ENCODE measurements at regions not wholly inside any gene's neighbourhood (a gene's known extent, or its start where the extent isn't known, plus 50 kb on each side); places are given as distances from the start of the nearest gene placed in this dataset.
A peak's percentile ranks its signal among the peaks of the same experiment; 100 is the strongest.

GRCh38 chr9:99579964-99580363 lies 241.7 kb upstream of the NR4A3 start:
- peak overlapping the region in 2 of 4 donors; percentile 5 to 28 for H3K27ac ChIP-seq
- TF ChIP-seq POLR2AphosphoS5 (IDR thresholded peaks at IDR 0.05), result no peak
- no peak for TF ChIP-seq POLR2A (IDR thresholded peaks at IDR 0.05)
- no peak for TF ChIP-seq CTCF (IDR thresholded peaks at IDR 0.05)
- no peak for TF ChIP-seq EP300 (IDR thresholded peaks at IDR 0.05)
- H3K4me1 ChIP-seq, result no peaks in the 10 kb centered on the region
- H3K27me3 ChIP-seq, result no peaks in the 10 kb centered on the region
- no peaks in the 10 kb centered on the region for H3K9me3 ChIP-seq
- WGBS, 2 donors, result 73 to 85% methylated on average over 4 of the region's 4 CpGs
- ATAC-seq (ENCODE audit: low FRiP score in 2 of 2) (peak; percentile 41 to 74), DNase-seq (peak in 1 of 2 donors; percentile 23)
- no peak overlapping the region for H3K4me3 ChIP-seq
- no peaks in the 10 kb centered on the region for H3K36me3 ChIP-seq

- no peak for ATAC-seq (ENCODE audit: low FRiP score in 2 of 2)
- Histone ChIP-seq H3K36me3 (no peaks in the 10 kb centered on the region), H3K9me3 (no peaks in the 10 kb centered on the region), H3K27me3 (no peaks in the 10 kb centered on the region), H3K4me3 (no peak overlapping the region), H3K27ac (no peak overlapping the region), H3K4me1 (no peaks in the 10 kb centered on the region)
- TF ChIP-seq CTCF (IDR thresholded peaks at IDR 0.05), result no peak
- no peak for TF ChIP-seq POLR2A (IDR thresholded peaks at IDR 0.05)
- no peak for TF ChIP-seq EP300 (IDR thresholded peaks at IDR 0.05)
- no peak for TF ChIP-seq POLR2AphosphoS5 (IDR thresholded peaks at IDR 0.05)
- 76 to 82% methylated on average over 6 of the region's 6 CpGs for WGBS, 2 donors
- no peak for DNase-seq
These were observed 238.9 kb upstream of the NR4A3 start for GRCh38 chr9:99582814-99583213.

DNA sequence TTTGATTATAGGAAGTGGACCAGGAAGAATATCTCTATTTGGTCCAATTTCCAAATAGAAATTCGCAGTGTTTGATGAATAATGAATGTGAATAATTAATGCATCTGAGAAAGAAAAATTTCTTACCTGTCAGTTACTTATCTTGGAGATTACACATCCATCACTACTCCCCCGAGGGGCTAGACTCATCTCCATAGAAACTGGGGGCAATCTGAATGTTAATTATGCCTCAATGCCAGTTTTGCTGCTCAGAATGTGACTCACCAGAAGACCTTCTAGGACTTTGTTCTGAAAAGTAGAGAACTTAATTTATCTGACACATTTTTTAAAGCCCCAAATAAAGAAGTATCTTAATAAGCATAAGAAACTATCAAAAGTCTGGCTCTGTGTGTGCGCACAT lies 233.4 kb upstream of the NR4A3 start:
- no peak for ATAC-seq (ENCODE audit: low FRiP score in 2 of 2)
- H3K27me3 ChIP-seq, result no peaks in the 10 kb centered on the region
- no peaks in the 10 kb centered on the region for H3K36me3 ChIP-seq
- WGBS, 2 donors, result 90 to 93% methylated on average over 3 of the region's 3 CpGs
- H3K27ac ChIP-seq, result no peak overlapping the region
- no peak for DNase-seq
- TF ChIP-seq POLR2AphosphoS5 (IDR thresholded peaks at IDR 0.05) (no peak), POLR2A (IDR thresholded peaks at IDR 0.05) (no peak), EP300 (IDR thresholded peaks at IDR 0.05) (no peak), CTCF (IDR thresholded peaks at IDR 0.05) (no peak)
- H3K9me3 ChIP-seq, result no peaks in the 10 kb centered on the region
- H3K4me3 ChIP-seq, result no peak overlapping the region
- no peaks in the 10 kb centered on the region for H3K4me1 ChIP-seq

DNA sequence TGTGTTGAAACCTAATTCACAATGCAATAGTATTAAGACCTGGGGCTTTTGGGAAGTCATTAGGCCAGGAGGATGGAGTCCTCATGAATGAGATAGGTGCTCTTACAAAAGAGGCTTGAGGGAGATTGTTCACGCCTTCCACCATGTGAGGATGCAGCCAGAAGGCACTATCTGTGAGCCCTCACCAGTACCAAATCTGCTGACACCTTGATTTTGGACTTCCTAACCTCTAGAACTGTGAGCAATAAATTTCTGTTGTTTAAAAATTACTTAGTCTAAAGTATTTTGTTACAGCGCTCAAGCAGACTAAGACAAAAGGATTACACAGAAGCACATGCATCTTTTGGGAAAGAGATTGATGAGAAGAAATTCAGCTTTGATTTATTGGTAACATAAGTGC lies 232.9 kb upstream of the NR4A3 start:
- H3K36me3 ChIP-seq, result no peaks in the 10 kb centered on the region
- H3K4me3 ChIP-seq, result no peak overlapping the region
- no peaks in the 10 kb centered on the region for H3K27me3 ChIP-seq
- ATAC-seq (ENCODE audit: low FRiP score in 2 of 2) (no peak), DNase-seq (no peak)
- no peaks in the 10 kb centered on the region for H3K4me1 ChIP-seq
- no peaks in the 10 kb centered on the region for H3K9me3 ChIP-seq
- no peak overlapping the region for H3K27ac ChIP-seq
- TF ChIP-seq POLR2A (IDR thresholded peaks at IDR 0.05), result no peak
- no peak for TF ChIP-seq EP300 (IDR thresholded peaks at IDR 0.05)
- no peak for TF ChIP-seq CTCF (IDR thresholded peaks at IDR 0.05)
- TF ChIP-seq POLR2AphosphoS5 (IDR thresholded peaks at IDR 0.05), result no peak
- WGBS, 2 donors, result 94 to 98% methylated on average over 2 of the region's 2 CpGs

DNA sequence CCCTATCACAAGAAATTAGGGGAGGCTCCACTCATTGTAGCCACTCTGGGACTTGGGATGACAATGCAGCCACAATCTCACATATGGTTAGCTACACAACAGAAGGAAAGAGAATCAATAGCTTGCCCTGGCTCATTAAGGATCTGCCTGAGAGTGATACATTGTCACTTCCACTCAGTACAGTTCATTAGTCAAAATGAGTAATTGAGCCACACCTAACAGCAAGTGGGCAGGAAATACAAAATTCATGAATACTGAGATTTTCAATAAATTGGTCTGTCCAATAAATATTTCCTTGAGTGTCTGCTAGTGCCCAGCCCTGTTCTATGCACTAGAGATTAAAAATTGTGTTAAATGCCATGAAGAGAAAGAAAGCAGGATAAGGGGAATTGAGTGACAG lies 231.3 kb upstream of the NR4A3 start:
- Histone ChIP-seq H3K27me3 (no peaks in the 10 kb centered on the region), H3K4me3 (no peak overlapping the region), H3K9me3 (no peaks in the 10 kb centered on the region), H3K36me3 (no peaks in the 10 kb centered on the region), H3K4me1 (no peaks in the 10 kb centered on the region), H3K27ac (peak overlapping the region in 1 of 4 donors; percentile 16)
- DNase-seq (no peak), ATAC-seq (ENCODE audit: low FRiP score in 2 of 2) (no peak)
- TF ChIP-seq EP300 (IDR thresholded peaks at IDR 0.05) (no peak), CTCF (IDR thresholded peaks at IDR 0.05) (no peak), POLR2AphosphoS5 (IDR thresholded peaks at IDR 0.05) (no peak), POLR2A (IDR thresholded peaks at IDR 0.05) (no peak)

Measured in upper lobe of left lung (tissue), 6 donors.